A549 (cell line): ENCODE measurements at regions not wholly inside any gene's neighbourhood (a gene's known extent, or its start where the extent isn't known, plus 50 kb on each side); places are given as distances from the start of the nearest gene placed in this dataset.

ENCODE experiments used
- ATAC-seq, 2 experiments: fragments of 200-7000 bp in 1 of 2; fragments of >200 bp in 1 of 2; cut with Nextera tagmentation in 1 of 2; cut with Tn5 transposase in 1 of 2; 3 replicates each; pipeline versions ENCODE4 v1.8.0 to v1.9.1; 2018 to 2020; ENCODE audit warnings: mild to moderate bottlenecking in 1 of 2, moderate library complexity in 1 of 2
- CTCF ChIA-PET: fragments of 300-600 bp; sonication (Branson Sonifier 250); formaldehyde crosslinking; extraction: SDS; loops from one replicate; lab custom pipeline; 2021; ENCODE audit warnings: antibody characterized with exemption, inconsistent platforms; lab: Yijun Ruan, JAX
- POLR2A ChIA-PET: fragments of 350-600 bp; formaldehyde crosslinking; extraction: SDS; loops from one replicate; lab custom pipeline; 2021; ENCODE audit warnings: antibody characterized with exemption, inconsistent platforms; lab: Yijun Ruan, JAX
- DNase-seq, 2 experiments: peaks; one replicate each; pipeline versions ENCODE4 v3.0.0 to v3.0.0-alpha.2; 2011 to 2016; ENCODE audit warnings: low read depth in 1 of 2, low spot score in 1 of 2
- FAIRE-seq: peaks from 2 replicates; lab custom pipeline; 2011; peaks lifted over from hg19 to GRCh38; lab: Jason Lieb, UNC
- H3K27ac ChIP-seq, 2 experiments: fragments of >200 bp; sonication (Bioruptor Twin); formaldehyde crosslinking; 3 replicates each; pipeline ENCODE4 v1.5.1; 2016 to 2017
- H3K4me1 ChIP-seq: fragments of >200 bp; sonication (Bioruptor Twin); formaldehyde crosslinking; 3 replicates; pipeline ENCODE4 v1.6.1; 2016
- H3K4me2 ChIP-seq: fragments of >200 bp; sonication (Bioruptor Twin); formaldehyde crosslinking; 3 replicates; pipeline ENCODE4 v1.6.1; 2016
- H3K4me3 ChIP-seq: fragments of >200 bp; sonication (Bioruptor Twin); formaldehyde crosslinking; 3 replicates; pipeline ENCODE4 v1.5.1; 2016
- H3K9me3 ChIP-seq: fragments of >200 bp; sonication (Bioruptor Twin); formaldehyde crosslinking; 3 replicates; pipeline ENCODE4 v1.6.1; 2016
- ATOH8 ChIP-seq: fragments of 250-450 bp; sonication (Bioruptor Pico); IDR thresholded peaks from 2 replicates; pipeline ENCODE4 v1.5.0; 2020; ENCODE audit warnings: low read depth, mild to moderate bottlenecking, moderate library complexity
- CBX2 ChIP-seq: fragments of 200-600 bp; sonication (generic); IDR thresholded peaks from 2 replicates; pipeline ENCODE4 v1.6.1; 2016; ENCODE audit warnings: low read depth, mild to moderate bottlenecking, borderline replicate concordance
- CHD2 ChIP-seq: fragments of 150-350 bp; IDR thresholded peaks from 2 replicates; pipeline ENCODE4 v1.6.1; 2014; ENCODE audit warnings: low read length; ENCODE audit not compliant: partially characterized antibody
- CHD4 ChIP-seq: fragments of 200-600 bp; sonication (generic); IDR thresholded peaks from 2 replicates; pipeline ENCODE4 v1.6.1; 2016; ENCODE audit warnings: antibody characterized with exemption, mild to moderate bottlenecking, borderline replicate concordance
- EHMT2 ChIP-seq: fragments of 200-600 bp; sonication (generic); IDR thresholded peaks from 2 replicates; pipeline ENCODE4 v1.6.1; 2016; ENCODE audit warnings: antibody characterized with exemption, low read depth, mild to moderate bottlenecking, moderate library complexity
- GATA3 ChIP-seq: IDR thresholded peaks from 2 replicates; pipeline ENCODE4 v1.6.1; 2012; ENCODE audit warnings: borderline replicate concordance
- HDAC2 ChIP-seq: fragments of 200-600 bp; sonication (generic); IDR thresholded peaks from 2 replicates; pipeline ENCODE4 v1.6.1; 2016
- HEYL ChIP-seq: fragments of 250-450 bp; sonication (Bioruptor Pico); IDR thresholded peaks from 2 replicates; pipeline ENCODE4 v1.8.0; 2021; ENCODE audit warnings: mild to moderate bottlenecking, moderate library complexity
- HOXB13 ChIP-seq: fragments of 250-450 bp; sonication (Bioruptor Pico); IDR thresholded peaks from 2 replicates; pipeline ENCODE4 v1.5.0; 2020; ENCODE audit warnings: low read depth, mild to moderate bottlenecking, moderate library complexity
- MAZ ChIP-seq: fragments of 150-350 bp; IDR thresholded peaks from 2 replicates; pipeline ENCODE4 v1.6.1; 2014; ENCODE audit warnings: antibody characterized with exemption, low read depth, low read length, borderline replicate concordance
- NPAS2 ChIP-seq: fragments of 250-450 bp; sonication (Bioruptor Pico); IDR thresholded peaks from 2 replicates; pipeline ENCODE4 v1.8.0; 2022; ENCODE audit warnings: mild to moderate bottlenecking, moderate library complexity, borderline replicate concordance
- NR3C1 ChIP-seq: fragments of >200 bp; sonication (Bioruptor Twin); formaldehyde crosslinking; IDR thresholded peaks from 3 replicates; pipeline ENCODE4 v1.6.1; 2017
- PBX3 ChIP-seq: IDR thresholded peaks from 2 replicates; pipeline ENCODE4 v1.6.1; 2012
- PHF8 ChIP-seq: fragments of 200-600 bp; sonication (generic); IDR thresholded peaks from 2 replicates; pipeline ENCODE4 v1.6.1; 2016; ENCODE audit warnings: low read depth, mild to moderate bottlenecking, antibody characterized with exemption, moderate library complexity, borderline replicate concordance
- POLR2AphosphoS2 ChIP-seq: conservative IDR thresholded peaks from 2 replicates; pipeline ENCODE4 v1.6.1; 2012; ENCODE audit warnings: low read length, improper control_type of control experiment, inconsistent platforms
- RCOR1 ChIP-seq: fragments of 150-350 bp; IDR thresholded peaks from 2 replicates; pipeline ENCODE4 v1.6.1; 2014; ENCODE audit warnings: antibody characterized with exemption, low read length, low read depth
- RNF2 ChIP-seq: fragments of 200-600 bp; sonication (generic); IDR thresholded peaks from 2 replicates; pipeline ENCODE4 v1.6.1; 2016; ENCODE audit warnings: low read depth, mild to moderate bottlenecking, antibody characterized with exemption, moderate library complexity, borderline replicate concordance
- SREBF2 ChIP-seq: fragments of 450-650 bp; IDR thresholded peaks from 2 replicates; pipeline ENCODE4 v1.6.1; 2014; ENCODE audit warnings: mild to moderate bottlenecking, moderate library complexity
- TFCP2L1 ChIP-seq: fragments of 250-450 bp; sonication (Bioruptor Pico); IDR thresholded peaks from 2 replicates; pipeline ENCODE4 v1.5.0; 2021; ENCODE audit warnings: mild to moderate bottlenecking
- TP53 ChIP-seq: fragments of 250-450 bp; sonication (Bioruptor Pico); IDR thresholded peaks from 2 replicates; pipeline ENCODE4 v1.5.0; 2021; ENCODE audit warnings: mild to moderate bottlenecking, moderate library complexity
- ZFP36 ChIP-seq: fragments of 450-650 bp; IDR thresholded peaks from 2 replicates; pipeline ENCODE4 v1.6.1; 2014; ENCODE audit warnings: borderline replicate concordance; ENCODE audit not compliant: partially characterized antibody
- WGBS: methylation state at CpG from one replicate; pipeline ENCODE4 v1.1.6; 2017; ENCODE audit errors: missing lambda C conversion rate; 5-methylcytosine and 5-hydroxymethylcytosine counted together
- TF ChIP-seq, protein P1 (sequence below): fragments of >200 bp; sonication (Bioruptor Twin); formaldehyde crosslinking; IDR thresholded peaks from 3 replicates; pipeline ENCODE4 v1.5.1; 2016
- TF ChIP-seq, protein P2 (sequence below): fragments of 150-350 bp; IDR thresholded peaks from 2 replicates; pipeline ENCODE4 v1.6.1; 2014; ENCODE audit warnings: low read depth, mild to moderate bottlenecking, low read length

- ATAC-seq, result no peak
- POLR2A ChIA-PET, result no interaction called here
- no peak overlapping the region for H3K4me2 ChIP-seq
- H3K9me3 ChIP-seq, result peaks cover 6% of the 10 kb centered on the region; the same call in 1 of the 3 replicates
- FAIRE-seq, result no peak
- H3K4me3 ChIP-seq, result no peak overlapping the region
- WGBS, result 88% methylated on average over 2 of the region's 2 CpGs
- H3K27ac ChIP-seq, result no peak overlapping the region
- TF ChIP-seq, protein P1, sequence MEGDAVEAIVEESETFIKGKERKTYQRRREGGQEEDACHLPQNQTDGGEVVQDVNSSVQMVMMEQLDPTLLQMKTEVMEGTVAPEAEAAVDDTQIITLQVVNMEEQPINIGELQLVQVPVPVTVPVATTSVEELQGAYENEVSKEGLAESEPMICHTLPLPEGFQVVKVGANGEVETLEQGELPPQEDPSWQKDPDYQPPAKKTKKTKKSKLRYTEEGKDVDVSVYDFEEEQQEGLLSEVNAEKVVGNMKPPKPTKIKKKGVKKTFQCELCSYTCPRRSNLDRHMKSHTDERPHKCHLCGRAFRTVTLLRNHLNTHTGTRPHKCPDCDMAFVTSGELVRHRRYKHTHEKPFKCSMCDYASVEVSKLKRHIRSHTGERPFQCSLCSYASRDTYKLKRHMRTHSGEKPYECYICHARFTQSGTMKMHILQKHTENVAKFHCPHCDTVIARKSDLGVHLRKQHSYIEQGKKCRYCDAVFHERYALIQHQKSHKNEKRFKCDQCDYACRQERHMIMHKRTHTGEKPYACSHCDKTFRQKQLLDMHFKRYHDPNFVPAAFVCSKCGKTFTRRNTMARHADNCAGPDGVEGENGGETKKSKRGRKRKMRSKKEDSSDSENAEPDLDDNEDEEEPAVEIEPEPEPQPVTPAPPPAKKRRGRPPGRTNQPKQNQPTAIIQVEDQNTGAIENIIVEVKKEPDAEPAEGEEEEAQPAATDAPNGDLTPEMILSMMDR, result no peak
- TF ChIP-seq CBX2 (no peak), TP53 (CRISPR knock-in tag) (no peak), PBX3 (no peak), ZFP36 (no peak), RCOR1 (no peak), CHD2 (no peak), NPAS2 (CRISPR knock-in tag) (no peak), PHF8 (no peak), RNF2 (no peak), POLR2AphosphoS2 (no peak), HEYL (CRISPR knock-in tag) (no peak)
- TF ChIP-seq, protein P2, sequence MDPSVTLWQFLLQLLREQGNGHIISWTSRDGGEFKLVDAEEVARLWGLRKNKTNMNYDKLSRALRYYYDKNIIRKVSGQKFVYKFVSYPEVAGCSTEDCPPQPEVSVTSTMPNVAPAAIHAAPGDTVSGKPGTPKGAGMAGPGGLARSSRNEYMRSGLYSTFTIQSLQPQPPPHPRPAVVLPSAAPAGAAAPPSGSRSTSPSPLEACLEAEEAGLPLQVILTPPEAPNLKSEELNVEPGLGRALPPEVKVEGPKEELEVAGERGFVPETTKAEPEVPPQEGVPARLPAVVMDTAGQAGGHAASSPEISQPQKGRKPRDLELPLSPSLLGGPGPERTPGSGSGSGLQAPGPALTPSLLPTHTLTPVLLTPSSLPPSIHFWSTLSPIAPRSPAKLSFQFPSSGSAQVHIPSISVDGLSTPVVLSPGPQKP, result no peak
- no peak for DNase-seq
- H3K4me1 ChIP-seq, result no peaks in the 10 kb centered on the region
- CTCF ChIA-PET, result interaction anchor here (0.7 to 2.3 kb wide), 3 partner anchors 9 to 21 kb away, joined by 3 to 7 read pairs (median 3); no protein-coding TSS in a partner anchor
Observed at GRCh38 chr10:3385487-3385886, 212.9 kb upstream of the PITRM1 start.

- DNase-seq, result no peak
- Histone ChIP-seq H3K9me3 (peaks cover 9% of the 10 kb centered on the region; the same call in 1 of the 3 replicates), H3K4me1 (no peaks in the 10 kb centered on the region), H3K4me3 (no peak overlapping the region), H3K27ac (no peak overlapping the region), H3K4me2 (no peak overlapping the region)
- no peak for FAIRE-seq
- no peak for ATAC-seq
- 41% methylated on average over 2 of the region's 2 CpGs for WGBS
- TF ChIP-seq ZFP36 (no peak), EHMT2 (no peak), HOXB13 (no peak), CHD4 (no peak), CBX2 (no peak)
- ChIA-PET CTCF (no interaction called here), POLR2A (no interaction called here)
Observed at GRCh38 chr10:3382092-3382491, 209.5 kb upstream of the PITRM1 start.

DNA sequence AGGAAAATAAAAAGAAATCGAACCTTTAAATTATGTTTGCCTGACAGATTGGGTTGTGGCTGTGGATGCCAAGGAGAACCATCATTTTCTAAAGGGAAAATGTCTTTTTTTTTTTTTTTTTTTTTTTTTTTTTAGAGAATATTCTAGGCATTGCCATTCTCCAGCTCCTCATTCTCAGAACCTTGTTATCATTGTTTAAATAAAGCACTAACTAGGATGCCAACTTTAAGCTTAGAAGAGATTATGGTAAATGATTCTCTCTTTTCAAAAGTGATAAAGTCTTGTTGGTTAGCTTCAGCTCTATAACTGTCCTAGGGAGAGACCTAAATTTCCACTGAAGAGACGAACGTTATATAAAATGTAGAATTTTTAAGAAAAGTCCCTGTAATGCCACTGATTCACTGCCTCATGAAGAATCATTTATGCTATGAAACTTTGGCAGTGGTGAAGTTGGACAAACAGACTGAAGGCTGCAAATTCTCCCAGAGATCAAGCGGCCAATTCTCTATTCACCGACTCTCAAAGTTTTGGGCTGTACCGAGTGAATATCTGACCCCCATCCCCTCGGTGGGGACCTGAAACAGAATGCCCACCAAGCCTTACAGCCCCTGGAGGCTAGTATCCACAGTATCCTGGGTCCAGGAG, 207.9 kb upstream of the PITRM1 start:
- ChIA-PET CTCF (no interaction called here), POLR2A (no interaction called here)
- H3K27ac ChIP-seq, result no peak overlapping the region
- DNase-seq (no peak), ATAC-seq (no peak), FAIRE-seq (no peak)
- WGBS, result 36% methylated on average over 7 of the region's 7 CpGs
- H3K4me3 ChIP-seq, result no peak overlapping the region
- TF ChIP-seq HDAC2, result no peak
- no peak for TF ChIP-seq GATA3
- TF ChIP-seq RCOR1, result no peak
- TF ChIP-seq NR3C1, result no peak
- no peak for TF ChIP-seq TFCP2L1
- no peak for TF ChIP-seq SREBF2
- TF ChIP-seq ATOH8 (CRISPR knock-in tag), result no peak
- no peak for TF ChIP-seq MAZ
- H3K4me1 ChIP-seq, result no peaks in the 10 kb centered on the region
- H3K9me3 ChIP-seq, result peaks cover 6% of the 10 kb centered on the region; the same call in 1 of the 3 replicates
- H3K4me2 ChIP-seq, result no peak overlapping the region
